ENCODE measurements at regions not wholly inside any gene's neighbourhood (a gene's known extent, or its start where the extent isn't known, plus 50 kb on each side); places are given as distances from the start of the nearest gene placed in this dataset.

DNA sequence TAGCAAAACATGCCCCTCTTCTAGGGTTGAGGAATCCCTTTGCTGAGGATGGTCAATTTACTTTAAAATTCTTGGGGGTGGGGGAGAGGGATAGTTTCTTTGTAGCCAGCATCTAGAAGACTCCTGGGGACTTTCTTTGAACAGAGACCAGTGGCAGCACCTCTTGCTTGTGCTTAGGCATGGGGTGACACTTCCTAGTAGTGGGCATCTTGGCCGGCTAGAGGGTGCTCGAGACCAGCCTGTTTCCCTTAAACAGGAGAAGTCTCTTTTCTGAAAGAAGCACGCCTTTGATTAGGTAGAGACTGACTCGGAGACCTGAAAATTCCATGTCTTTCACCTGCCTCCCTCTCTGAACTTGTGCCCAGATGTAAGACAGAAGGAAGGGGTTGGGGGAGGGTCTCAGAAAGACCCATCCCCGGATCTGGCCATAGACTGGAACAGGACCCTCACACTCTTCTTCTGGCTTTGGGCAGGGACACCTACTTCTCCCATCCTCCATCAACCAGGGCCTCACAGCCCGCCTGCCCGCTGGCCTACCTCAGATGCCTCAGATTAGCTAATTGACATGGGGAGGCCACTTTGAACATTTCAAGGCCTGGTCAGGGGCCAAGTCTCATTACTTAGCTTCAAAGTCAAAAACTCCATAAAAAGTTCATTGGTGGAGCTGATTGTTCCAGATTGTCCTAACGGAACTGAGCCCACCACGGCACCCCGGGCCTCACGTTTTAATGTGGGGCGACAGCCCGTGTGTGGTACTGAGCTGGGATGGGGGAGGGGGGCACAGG, 172.2 kb downstream of the CDC5L start:
- intact Hi-C loops (cut with micrococcal nuclease): no loop called here
- peaks cover 34% of the 10 kb centered on the region for H3K27me3 Mint-ChIP-seq
- peaks cover 44% of the 10 kb centered on the region for H3K4me1 Mint-ChIP-seq (ENCODE audit: low read depth)
- H3K27ac Mint-ChIP-seq: no peak overlapping the region
- no peaks in the 10 kb centered on the region for H3K36me3 Mint-ChIP-seq (ENCODE audit: low read depth)
- H3K4me3 Mint-ChIP-seq: no peak overlapping the region
- H3K9me3 Mint-ChIP-seq: no peaks in the 10 kb centered on the region

DNA sequence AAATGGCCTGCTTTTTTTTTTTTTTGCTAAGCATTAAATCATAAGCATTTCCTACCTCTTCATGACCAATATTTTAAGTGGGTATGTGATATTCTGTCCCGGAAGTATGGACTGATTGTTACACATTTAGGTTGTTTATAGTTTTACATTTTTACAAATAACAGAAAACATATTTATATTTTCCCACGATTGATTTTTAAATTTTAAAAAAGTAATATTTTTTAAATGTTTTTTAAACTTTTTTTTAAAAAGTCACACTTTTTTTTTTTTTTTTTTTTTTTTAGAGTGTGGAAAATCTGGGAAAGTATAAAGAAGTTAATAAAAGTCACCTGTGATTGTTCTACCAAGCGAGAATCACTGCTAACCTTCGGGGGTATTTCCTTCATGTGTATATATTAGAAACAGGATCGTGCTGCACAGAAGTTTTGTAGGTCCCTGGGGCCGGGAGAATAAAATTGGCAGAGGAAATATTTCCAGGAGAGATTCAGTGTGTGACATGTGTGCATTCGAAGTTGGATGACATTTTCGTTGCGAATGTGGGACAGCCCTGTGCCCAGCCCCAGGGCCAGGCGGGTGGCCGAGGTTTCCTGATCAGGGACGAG, 173.1 kb downstream of the CDC5L start:
- intact Hi-C loops (cut with micrococcal nuclease): no loop called here
- Mint-ChIP-seq H3K27ac (no peak overlapping the region), H3K36me3 (ENCODE audit: low read depth) (no peaks in the 10 kb centered on the region), H3K27me3 (peaks cover 34% of the 10 kb centered on the region), H3K4me1 (ENCODE audit: low read depth) (peaks cover 53% of the 10 kb centered on the region), H3K4me3 (no peak overlapping the region), H3K9me3 (no peaks in the 10 kb centered on the region)

DNA sequence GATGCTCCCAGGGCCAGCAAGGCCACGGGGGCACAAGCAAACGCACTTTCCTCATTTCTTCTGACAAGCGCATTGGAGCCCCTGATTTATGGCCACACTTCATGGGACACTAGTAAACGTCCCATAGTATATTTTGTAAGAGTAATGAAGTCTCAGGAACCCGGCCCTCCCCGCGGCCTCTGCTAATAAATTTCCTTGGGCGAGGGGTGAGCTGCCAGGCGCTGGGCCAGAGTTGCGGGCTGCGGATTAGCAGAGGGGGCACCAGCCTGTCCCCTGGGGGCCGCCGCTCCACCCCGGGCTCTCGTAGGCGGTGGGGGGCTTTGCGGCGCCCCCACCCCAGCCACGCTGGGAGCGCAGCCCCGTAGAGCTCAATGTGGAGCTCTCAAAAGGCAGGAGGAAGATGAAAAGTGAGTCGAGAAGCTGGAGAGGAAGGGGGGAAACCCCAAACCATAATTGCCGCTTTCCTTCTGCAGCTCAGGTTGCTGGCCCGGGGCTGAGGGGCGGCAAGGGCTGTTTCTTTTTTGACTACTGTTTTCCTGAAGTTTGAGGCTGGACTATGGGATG, 173.6 kb downstream of the CDC5L start:
- intact Hi-C loops (cut with micrococcal nuclease): no loop called here
- H3K27ac Mint-ChIP-seq: no peak overlapping the region
- H3K4me1 Mint-ChIP-seq (ENCODE audit: low read depth): peaks cover 54% of the 10 kb centered on the region
- H3K4me3 Mint-ChIP-seq: peak overlapping the region; percentile 47
- H3K9me3 Mint-ChIP-seq: no peaks in the 10 kb centered on the region
- peaks cover 34% of the 10 kb centered on the region for H3K27me3 Mint-ChIP-seq
- no peaks in the 10 kb centered on the region for H3K36me3 Mint-ChIP-seq (ENCODE audit: low read depth)

DNA sequence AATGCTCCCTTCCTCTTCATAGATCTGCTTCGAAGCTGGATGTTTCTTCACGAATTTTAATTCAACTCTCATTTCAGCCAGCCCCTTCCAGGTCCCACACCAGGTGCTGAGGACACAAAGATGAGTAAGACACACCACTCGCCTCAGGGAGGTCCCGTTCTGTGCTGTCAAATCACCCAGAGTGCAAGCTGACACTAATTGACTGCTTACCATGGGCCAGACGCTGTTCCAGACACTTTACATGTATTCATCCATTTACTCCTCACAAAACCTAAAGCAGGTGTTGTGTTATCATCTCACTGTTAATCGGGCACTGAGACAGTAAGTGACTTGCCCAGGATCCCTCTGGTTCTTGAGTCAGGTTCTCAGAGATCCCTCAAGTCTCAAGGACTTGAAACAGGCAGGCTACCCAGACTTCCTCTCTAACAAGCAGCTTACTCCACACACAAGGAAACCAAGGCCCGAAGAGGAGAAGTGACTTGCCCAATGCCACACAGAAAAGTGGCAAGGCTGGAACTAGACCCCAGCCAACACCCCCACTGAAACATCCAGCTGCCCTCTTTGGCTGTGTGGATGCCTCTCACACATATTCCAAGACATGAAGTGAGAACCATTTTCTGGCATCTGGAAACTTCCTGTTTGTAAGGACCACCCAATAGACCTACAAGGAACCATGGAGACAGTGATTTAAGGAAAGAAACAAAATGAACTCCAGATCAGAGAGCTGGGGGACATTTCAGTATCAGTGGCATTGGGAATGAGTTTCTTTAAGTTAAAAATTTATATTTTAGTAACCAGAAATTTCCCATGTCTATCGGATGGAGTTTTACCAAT, 174.5 kb downstream of the CDC5L start:
- Mint-ChIP-seq H3K4me1 (ENCODE audit: low read depth) (peaks cover 60% of the 10 kb centered on the region), H3K9me3 (no peaks in the 10 kb centered on the region), H3K4me3 (peak overlapping the region; percentile 65), H3K27me3 (peaks cover 36% of the 10 kb centered on the region), H3K36me3 (ENCODE audit: low read depth) (no peaks in the 10 kb centered on the region), H3K27ac (no peak overlapping the region)
- intact Hi-C loops (cut with micrococcal nuclease): no loop called here

DNA sequence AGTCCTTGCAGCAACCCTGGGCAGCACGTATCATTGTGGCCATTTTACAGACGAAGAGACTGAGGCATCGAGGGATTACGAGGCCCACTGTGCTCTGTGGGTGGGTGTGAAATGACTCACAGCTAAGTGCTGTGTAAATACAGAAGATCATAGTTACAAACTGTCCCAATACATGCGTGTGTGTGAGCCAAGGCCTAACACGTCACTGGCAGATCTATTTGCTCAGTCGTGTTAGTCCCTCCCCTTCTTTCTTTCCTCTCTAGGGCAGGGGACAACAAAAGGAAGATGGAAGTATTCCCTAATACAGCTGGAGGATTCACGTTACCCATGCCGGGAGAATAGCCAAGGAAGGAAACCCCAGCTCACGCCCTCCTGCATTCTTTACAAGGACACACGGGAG, 175.9 kb downstream of the CDC5L start:
- H3K4me3 Mint-ChIP-seq: no peak overlapping the region
- no peaks in the 10 kb centered on the region for H3K36me3 Mint-ChIP-seq (ENCODE audit: low read depth)
- intact Hi-C loops (cut with micrococcal nuclease): no loop called here
- H3K27ac Mint-ChIP-seq: no peak overlapping the region
- H3K27me3 Mint-ChIP-seq: peaks cover 30% of the 10 kb centered on the region
- peaks cover 68% of the 10 kb centered on the region for H3K4me1 Mint-ChIP-seq (ENCODE audit: low read depth)
- no peaks in the 10 kb centered on the region for H3K9me3 Mint-ChIP-seq

DNA sequence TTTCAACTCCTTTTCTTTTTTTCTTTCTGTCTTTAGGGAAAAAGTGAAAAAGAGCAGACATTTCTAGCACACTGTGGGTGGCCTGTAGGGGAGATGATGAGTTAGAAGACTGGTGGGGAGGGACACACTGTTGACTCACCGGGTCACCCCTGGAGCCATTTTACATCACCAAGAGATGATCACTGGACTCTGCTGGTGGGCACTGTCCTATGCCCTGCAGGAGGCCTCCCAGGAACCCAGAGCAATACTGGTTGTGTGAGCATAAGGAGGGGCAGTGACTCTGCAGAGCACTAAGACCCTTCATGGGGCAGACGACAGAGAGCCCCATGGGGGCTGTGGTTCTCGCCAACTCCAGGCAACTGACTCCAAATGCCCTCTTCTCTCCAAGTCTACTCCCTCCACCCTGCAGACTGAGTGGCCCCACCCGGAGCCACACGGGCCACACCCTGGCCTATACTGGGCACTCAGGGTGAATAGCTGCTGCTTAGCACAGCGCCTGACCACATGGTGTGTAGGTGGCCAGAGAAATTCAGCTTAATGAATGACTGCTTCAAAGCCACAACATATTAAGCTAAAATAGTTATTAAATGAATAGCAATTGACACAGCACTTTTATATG, 177.5 kb downstream of the CDC5L start:
- Mint-ChIP-seq H3K9me3 (no peaks in the 10 kb centered on the region), H3K4me3 (no peak overlapping the region), H3K36me3 (ENCODE audit: low read depth) (no peaks in the 10 kb centered on the region), H3K27me3 (peaks cover 20% of the 10 kb centered on the region), H3K4me1 (ENCODE audit: low read depth) (peaks cover 75% of the 10 kb centered on the region), H3K27ac (no peak overlapping the region)
- intact Hi-C loops (cut with micrococcal nuclease): no loop called here

DNA sequence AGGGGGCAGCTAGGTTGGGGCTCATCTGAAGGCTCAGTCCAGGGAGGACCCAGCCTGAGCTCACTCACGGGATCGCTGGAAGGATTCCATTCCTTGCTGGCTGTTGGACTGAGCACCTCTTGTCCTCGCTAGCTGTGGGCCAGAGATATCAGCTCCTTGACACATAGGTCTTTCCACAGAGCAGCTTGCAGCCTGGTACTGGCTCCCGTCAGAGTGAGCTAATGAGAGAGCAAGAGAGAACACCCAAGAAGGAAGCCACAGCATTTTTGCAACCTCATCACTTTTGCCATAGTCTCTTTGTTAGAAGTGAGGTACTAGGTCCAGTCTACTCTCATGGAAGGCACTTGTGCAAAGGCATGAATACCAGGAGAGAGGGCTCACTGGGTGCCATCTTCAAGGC, 179.9 kb downstream of the CDC5L start:
- Mint-ChIP-seq H3K4me1 (ENCODE audit: low read depth) (peaks cover 67% of the 10 kb centered on the region), H3K27ac (no peak overlapping the region), H3K9me3 (no peaks in the 10 kb centered on the region), H3K4me3 (no peak overlapping the region), H3K27me3 (peaks cover 8% of the 10 kb centered on the region), H3K36me3 (ENCODE audit: low read depth) (no peaks in the 10 kb centered on the region)
- intact Hi-C loops (cut with micrococcal nuclease): no loop called here

DNA sequence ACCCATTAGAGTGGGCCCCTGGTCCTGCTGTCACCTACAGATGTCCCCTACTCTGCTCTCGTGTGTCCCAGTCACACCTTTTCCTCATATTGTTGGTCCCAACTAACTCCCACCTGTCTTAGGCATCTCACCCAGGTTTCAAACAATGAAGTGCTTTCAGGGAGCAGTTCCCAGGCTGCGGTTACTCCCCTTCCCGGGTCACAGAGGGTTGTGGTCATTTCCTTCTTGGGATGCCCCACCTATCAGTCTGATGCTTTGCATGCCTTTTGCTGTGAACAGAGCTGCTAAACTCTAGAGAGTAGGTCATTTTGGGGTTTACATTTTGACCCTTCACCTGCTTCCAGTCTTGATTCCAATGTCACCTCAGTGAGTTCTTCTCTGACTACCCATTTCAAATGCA, 181.6 kb downstream of the CDC5L start:
- no peak overlapping the region for H3K27ac Mint-ChIP-seq

GRCh38 chr6:44569931-44570385, 182.5 kb downstream of the CDC5L start:
- H3K27ac Mint-ChIP-seq: no peak overlapping the region
- intact Hi-C loops (cut with micrococcal nuclease): no loop called here
- no peaks in the 10 kb centered on the region for H3K9me3 Mint-ChIP-seq
- H3K27me3 Mint-ChIP-seq: peaks cover 8% of the 10 kb centered on the region
- no peaks in the 10 kb centered on the region for H3K36me3 Mint-ChIP-seq (ENCODE audit: low read depth)
- H3K4me1 Mint-ChIP-seq (ENCODE audit: low read depth): peaks cover 44% of the 10 kb centered on the region
- no peak overlapping the region for H3K4me3 Mint-ChIP-seq

More for the DNA sequence above, 181.6 kb downstream of the CDC5L start:
- no peaks in the 10 kb centered on the region for H3K9me3 Mint-ChIP-seq
- intact Hi-C loops (cut with micrococcal nuclease): no loop called here
- peaks cover 52% of the 10 kb centered on the region for H3K4me1 Mint-ChIP-seq (ENCODE audit: low read depth)
- peaks cover 8% of the 10 kb centered on the region for H3K27me3 Mint-ChIP-seq
- H3K4me3 Mint-ChIP-seq: no peak overlapping the region
- no peaks in the 10 kb centered on the region for H3K36me3 Mint-ChIP-seq (ENCODE audit: low read depth)

GRCh38 chr6:44571510-44571909, 184.0 kb downstream of the CDC5L start:
- Mint-ChIP-seq H3K4me3 (no peak overlapping the region), H3K9me3 (no peaks in the 10 kb centered on the region), H3K4me1 (ENCODE audit: low read depth) (peaks cover 35% of the 10 kb centered on the region), H3K27ac (no peak overlapping the region), H3K27me3 (peaks cover 8% of the 10 kb centered on the region), H3K36me3 (ENCODE audit: low read depth) (no peaks in the 10 kb centered on the region)
- intact Hi-C loops (cut with micrococcal nuclease): no loop called here

- H3K4me1 Mint-ChIP-seq (ENCODE audit: low read depth): peaks cover 28% of the 10 kb centered on the region
- H3K9me3 Mint-ChIP-seq: no peaks in the 10 kb centered on the region
- intact Hi-C loops (cut with micrococcal nuclease): no loop called here
- no peak overlapping the region for H3K4me3 Mint-ChIP-seq
- H3K36me3 Mint-ChIP-seq (ENCODE audit: low read depth): no peaks in the 10 kb centered on the region
- peaks cover 7% of the 10 kb centered on the region for H3K27me3 Mint-ChIP-seq
- no peak overlapping the region for H3K27ac Mint-ChIP-seq
Observed at GRCh38 chr6:44572346-44572745, 184.8 kb downstream of the CDC5L start.

DNA sequence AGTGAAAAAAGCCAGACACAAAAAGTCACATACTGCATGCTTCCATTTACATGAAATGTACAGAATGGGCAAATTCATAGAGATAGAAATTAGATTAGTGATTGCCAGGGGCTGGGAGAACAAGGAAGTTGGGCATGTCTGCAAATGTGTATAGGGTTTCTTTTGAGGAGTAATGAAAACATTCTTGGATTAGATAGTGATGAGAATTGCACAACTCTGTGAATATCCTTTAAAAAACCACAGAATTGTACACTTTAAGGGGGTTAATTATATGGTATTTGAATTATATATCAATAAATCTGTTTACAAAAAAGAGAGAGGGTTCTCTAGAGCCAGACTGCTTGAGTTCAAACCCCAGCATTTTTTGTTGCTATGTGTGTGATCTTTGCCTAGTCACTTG, 188.1 kb downstream of the CDC5L start:
- H3K36me3 Mint-ChIP-seq (ENCODE audit: low read depth): no peaks in the 10 kb centered on the region
- no peaks in the 10 kb centered on the region for H3K9me3 Mint-ChIP-seq
- H3K4me1 Mint-ChIP-seq (ENCODE audit: low read depth): peaks cover 2% of the 10 kb centered on the region
- H3K4me3 Mint-ChIP-seq: no peak overlapping the region
- peaks cover 17% of the 10 kb centered on the region for H3K27me3 Mint-ChIP-seq
- H3K27ac Mint-ChIP-seq: no peak overlapping the region
- intact Hi-C loops (cut with micrococcal nuclease): no loop called here

- intact Hi-C loops (cut with micrococcal nuclease): no loop called here
- H3K4me3 Mint-ChIP-seq: no peak overlapping the region
- no peaks in the 10 kb centered on the region for H3K36me3 Mint-ChIP-seq (ENCODE audit: low read depth)
- no peak overlapping the region for H3K27ac Mint-ChIP-seq
- peaks cover 17% of the 10 kb centered on the region for H3K27me3 Mint-ChIP-seq
- no peaks in the 10 kb centered on the region for H3K9me3 Mint-ChIP-seq
- no peaks in the 10 kb centered on the region for H3K4me1 Mint-ChIP-seq (ENCODE audit: low read depth)
Observed at GRCh38 chr6:44576132-44576631, 188.7 kb downstream of the CDC5L start.

All from dendritic cell treated with granulocyte-macrophage colony-stimulating factor and Interleukin-4, amounts not matched to agents 40 ng/mL and 50 ng/mL, for 4 days (primary cell).